GM19467 (cell line): ENCODE measurements at regions not wholly inside any gene's neighbourhood (a gene's known extent, or its start where the extent isn't known, plus 50 kb on each side); places are given as distances from the start of the nearest gene placed in this dataset.
A peak's percentile ranks its signal among the peaks of the same experiment; 100 is the strongest.

Experiments used
- ATAC-seq: cut with Tn5 transposase; IDR thresholded peaks from one replicate; pipeline ENCODE4 v1.9.1; 2021; ENCODE audit warnings: mild to moderate bottlenecking, moderate library complexity; ENCODE audit not compliant: unreplicated experiment

- no peak for ATAC-seq
Observed at GRCh38 chr18:60146220-60146960, 226.2 kb downstream of the MC4R start.

DNA sequence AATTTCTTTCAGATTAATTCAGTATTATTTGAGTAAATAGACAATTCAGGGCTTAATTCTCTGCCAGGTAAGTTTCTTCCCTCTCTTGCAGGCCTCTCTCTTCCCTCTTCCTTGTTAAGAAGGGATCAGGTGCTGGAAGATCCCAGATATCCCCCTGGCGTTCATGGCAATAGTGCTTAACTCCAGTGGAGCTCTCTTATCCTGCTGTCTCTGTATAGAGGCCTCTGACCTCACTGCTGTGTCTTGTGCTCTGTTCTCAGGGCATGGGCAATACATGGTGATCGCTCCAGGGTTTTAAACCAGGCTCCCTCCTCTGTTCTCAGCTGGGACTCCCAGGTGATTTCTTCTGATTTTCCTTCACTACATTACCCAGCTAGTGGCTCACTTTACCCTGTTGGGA is 226.8 kb downstream of the MC4R start:
- no peak for ATAC-seq

DNA sequence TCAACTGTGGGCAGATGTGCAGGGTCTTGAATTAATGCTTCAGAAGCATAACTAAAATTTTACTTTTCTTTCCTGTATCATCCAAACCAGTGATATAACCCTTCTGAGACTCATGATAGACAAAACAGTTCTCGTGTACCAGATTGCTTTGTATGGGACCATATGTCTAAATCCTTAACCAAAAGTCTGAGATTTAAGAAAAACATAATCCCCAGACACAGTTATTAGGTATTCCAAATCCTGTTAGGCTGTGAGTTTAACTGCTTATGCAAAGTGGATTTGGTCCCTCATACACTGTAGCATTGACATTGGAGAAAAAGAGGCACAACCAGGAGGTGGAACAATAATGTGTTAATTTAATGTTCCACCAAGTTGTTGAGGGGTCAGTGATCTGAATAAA is 235.0 kb downstream of the PMAIP1 start:
- no peak for ATAC-seq

GRCh38 chr18:60130284-60130683 is 230.5 kb downstream of the PMAIP1 start:
- ATAC-seq: no peak

- ATAC-seq: no peak
Observed at GRCh38 chr18:60123031-60123430, 223.2 kb downstream of the PMAIP1 start.

GRCh38 chr18:60122339-60122738 is 222.5 kb downstream of the PMAIP1 start:
- no peak for ATAC-seq

- ATAC-seq: no peak
Observed at GRCh38 chr18:60120231-60120750, 220.5 kb downstream of the PMAIP1 start.

DNA sequence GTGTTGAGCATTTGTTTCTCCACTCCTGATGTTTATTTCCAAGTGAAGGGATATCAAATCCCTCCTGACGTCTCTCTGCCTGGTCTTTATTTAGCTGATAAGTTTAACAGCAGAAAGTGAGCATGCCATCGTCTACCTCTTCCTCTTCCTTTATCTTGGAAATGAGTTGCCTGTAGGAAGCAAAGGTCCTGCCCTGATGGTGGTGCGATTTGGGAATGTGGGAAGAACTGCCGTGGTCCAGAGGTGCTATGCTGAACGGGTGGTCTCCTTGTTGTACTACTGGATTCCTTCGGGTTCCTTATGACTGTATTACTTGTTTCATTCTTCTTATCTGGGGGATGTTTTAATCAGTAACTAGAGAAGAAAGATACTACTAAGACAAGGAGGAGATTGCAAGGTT is 217.5 kb downstream of the PMAIP1 start:
- ATAC-seq: no peak

DNA sequence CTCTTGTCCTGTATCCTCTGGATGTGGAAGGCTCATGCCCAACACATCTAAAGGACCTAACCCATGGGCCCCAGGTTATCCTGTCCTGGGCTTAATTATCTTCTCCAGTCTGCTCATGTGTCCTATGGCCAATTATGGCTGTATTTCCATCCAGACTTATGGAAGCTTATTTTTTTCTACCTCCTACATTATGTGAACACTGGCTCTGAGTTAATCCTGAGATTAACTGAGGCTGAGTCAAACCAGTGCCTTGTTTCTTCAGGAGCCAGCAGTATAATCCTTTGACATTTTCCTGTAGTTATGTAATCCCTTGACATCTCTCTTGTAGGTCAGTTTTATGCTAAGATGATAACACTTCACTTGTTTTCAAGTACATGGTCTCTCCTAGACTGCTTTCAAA is 213.6 kb downstream of the PMAIP1 start:
- no peak for ATAC-seq

- ATAC-seq: no peak
Observed at GRCh38 chr18:60112369-60112768, 212.6 kb downstream of the PMAIP1 start.

DNA sequence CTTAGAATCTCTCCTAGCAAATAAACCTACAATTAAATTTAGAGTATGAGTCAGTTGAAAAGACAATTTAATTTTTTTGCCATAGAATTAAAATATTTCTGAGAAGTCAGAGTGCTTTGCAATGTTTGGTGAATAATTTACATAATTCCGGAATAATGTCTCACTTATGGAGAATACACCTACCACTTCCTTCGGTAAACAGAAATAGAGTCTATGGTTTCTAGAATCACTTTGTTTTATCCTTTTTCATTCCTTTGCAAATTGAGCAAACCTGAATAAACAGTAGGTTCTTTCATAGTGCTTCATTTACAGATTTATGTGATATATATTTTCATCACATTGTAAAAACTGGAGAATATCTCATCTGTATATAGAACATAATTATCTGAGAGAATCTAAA is 211.7 kb downstream of the PMAIP1 start:
- no peak for ATAC-seq

GRCh38 chr18:60110836-60111235 is 211.0 kb downstream of the PMAIP1 start:
- ATAC-seq: no peak

GRCh38 chr18:60100778-60101177 is 201.0 kb downstream of the PMAIP1 start:
- no peak for ATAC-seq

DNA sequence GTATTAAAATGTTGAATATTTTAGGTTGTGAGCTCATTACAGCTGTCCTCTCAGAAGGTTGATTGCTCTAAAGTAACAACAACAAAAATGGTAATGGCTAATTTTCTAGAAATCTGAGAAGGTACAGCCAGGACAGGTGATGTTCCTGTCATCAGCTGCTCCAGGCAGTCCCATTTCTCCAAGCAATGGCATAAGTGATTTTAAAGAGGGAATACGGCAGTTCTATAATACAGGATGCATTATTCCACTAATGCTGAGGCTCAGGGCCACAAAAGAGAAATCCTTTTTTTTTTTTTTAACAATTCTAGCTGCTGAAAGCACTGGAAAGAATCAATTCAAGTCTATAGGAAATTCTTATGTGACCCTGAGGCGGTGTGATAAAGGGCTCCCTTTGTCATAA is 199.9 kb downstream of the PMAIP1 start:
- no peak for ATAC-seq

- ATAC-seq: no peak
Observed at GRCh38 chr18:60096428-60096827, 196.6 kb downstream of the PMAIP1 start.

GRCh38 chr18:60092073-60092472 is 192.3 kb downstream of the PMAIP1 start:
- ATAC-seq: no peak

GRCh38 chr18:60090170-60090569 is 190.4 kb downstream of the PMAIP1 start:
- peak; percentile 60 for ATAC-seq

- no peak for ATAC-seq
Observed at GRCh38 chr18:60082790-60083189, 183.0 kb downstream of the PMAIP1 start.

- ATAC-seq: no peak
Observed at GRCh38 chr18:60082282-60082681, 182.5 kb downstream of the PMAIP1 start.

DNA sequence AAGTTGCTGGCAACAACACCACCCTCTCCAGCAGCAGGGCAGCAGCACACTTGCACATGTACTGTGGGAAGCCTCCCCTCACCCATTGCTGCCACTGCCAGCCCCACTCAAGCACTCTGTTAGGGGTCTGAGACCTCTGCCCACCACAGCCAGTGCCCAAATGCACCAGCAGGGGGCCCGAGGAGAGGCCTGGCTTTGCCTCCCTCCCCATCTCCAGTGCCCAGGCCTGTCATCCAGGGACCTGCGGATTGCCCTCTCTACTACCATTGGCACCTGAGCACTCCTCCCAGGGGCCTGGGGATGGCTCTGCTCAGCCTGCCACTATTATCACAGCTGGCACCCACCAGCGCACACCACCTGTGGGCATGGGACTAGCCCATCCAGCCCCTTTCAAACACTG is 175.7 kb downstream of the PMAIP1 start:
- ATAC-seq: no peak

DNA sequence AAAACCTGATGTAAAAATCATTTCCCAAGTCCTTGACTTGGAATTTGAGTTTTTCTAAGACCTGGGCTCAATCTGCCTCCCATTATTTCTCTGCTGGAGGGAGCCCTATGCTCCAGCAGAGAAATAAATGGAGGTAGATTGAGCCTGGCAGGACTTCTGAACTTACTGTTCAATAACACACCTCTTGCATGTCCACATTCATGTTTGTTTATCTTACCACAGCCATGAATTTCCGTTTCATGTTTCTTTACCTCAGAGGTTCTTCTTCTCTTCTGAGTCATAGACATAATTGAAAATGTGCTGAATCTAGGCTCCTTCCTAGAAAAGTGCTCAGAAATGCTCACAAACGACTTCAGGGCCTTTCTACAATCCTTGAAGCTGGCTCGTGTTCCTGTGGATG is 170.8 kb downstream of the PMAIP1 start:
- ATAC-seq: no peak

DNA sequence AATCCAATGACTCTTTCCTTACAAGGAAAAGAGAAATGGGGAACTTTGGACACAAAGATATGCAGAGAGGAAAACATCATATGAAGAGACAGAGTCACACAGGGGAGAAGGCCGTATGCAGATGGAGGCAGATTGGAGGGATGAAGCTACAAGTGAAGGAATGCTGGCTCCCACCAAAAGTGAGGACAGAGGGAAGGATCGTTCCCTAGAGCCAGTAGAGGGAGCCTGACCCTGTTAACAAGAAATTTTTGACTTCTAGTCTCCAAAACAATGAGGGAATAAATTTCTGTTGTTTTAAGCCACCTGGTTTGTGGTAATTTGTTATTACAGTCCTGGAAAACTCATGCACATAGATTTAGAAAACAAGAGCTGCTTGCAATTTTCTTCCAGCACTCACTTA is 169.3 kb downstream of the PMAIP1 start:
- ATAC-seq: no peak
